Hematopoietic multipotent progenitor cell treated with erythropoietin and hydrocortisone succinate and interleukin-3 and kit ligand, for 4 days (in vitro differentiated cells): ENCODE measurements at regions not wholly inside any gene's neighbourhood (a gene's known extent, or its start where the extent isn't known, plus 50 kb on each side); places are given as distances from the start of the nearest gene placed in this dataset.
"Not testable (repeated sequence)": the region's sequence is repeated elsewhere in the genome, so short reads cannot be mapped to it uniquely, and the experiment has no call there.

Experiments used
- DNase-seq: peaks from one replicate; pipeline ENCODE4 v3.0.0-alpha.2; 2015

DNA sequence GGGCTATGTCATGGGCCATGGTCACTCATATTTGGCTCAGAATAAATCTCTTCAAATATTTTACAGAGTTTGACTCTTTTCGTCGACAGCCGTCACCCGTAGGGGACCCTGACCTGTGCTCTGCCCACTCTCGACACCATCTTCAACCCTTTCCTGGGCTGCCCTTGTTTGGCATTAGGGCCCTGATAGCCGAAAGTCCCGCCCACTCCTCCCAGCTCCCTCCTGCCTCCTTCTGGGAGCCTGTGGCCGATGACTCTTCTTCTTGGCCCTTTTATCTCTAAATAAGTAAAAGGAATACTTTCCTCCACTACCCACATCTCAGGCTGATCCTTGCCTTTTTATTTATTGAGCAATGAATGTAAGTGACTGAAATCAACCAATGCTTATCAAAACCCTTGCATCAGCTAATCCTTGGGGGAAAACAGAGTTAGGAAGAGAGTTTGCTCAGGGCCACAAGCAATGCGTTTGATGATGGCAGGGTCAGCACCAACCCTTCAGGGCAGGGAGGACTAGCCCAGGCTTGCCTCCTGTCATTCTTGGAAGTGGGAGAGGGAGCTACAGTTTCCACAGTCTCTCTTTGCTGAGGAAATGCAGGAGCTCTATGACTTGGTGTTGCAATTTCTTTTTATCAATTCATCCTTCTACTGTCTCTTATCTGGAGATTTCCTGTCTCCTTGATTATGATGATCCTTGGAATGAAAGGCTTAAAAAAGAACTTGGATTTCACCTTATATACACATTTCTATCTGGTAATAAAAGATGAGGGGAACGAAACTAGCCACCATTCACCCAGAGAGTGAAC is 218.2 kb upstream of the PODXL start:
- DNase-seq, result no peak

DNA sequence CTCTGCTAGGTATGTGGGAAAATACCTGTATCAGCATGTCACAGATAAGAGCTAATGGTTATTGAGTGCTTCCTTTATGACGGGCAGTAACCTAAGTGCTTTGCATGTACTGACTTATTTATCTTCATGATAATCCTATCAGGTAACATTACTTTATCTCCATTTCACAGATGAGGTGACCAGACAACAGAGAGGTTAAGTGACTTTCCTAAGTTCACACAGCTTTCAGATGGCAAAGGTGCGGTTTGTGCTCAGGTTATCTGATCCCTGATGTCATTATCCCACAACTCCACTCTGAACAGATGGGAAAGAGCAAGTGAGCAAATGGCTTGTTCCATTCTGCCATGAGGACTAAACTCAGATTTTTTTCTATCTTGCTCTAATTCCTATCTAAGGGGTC is 217.0 kb upstream of the PODXL start:
- DNase-seq, result no peak

DNA sequence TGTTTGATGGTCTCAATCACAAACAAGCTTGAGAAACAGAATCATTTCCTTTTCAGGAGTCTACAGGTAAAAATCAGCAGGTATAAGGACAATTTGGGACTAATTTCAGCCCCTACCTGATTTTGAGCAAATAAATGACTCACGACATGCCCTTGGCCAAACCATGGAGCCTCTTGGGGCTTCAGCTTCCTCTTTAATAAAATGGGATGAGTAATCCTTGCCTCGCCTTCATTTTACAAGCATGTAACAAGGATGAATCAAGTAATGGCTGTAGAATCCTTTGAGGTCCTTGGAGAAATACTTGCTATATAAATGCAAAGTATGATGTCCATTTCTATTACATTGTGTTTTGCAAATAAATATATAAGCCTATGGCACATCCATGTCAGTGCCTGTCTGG is 212.8 kb upstream of the PODXL start:
- DNase-seq, result no peak

DNA sequence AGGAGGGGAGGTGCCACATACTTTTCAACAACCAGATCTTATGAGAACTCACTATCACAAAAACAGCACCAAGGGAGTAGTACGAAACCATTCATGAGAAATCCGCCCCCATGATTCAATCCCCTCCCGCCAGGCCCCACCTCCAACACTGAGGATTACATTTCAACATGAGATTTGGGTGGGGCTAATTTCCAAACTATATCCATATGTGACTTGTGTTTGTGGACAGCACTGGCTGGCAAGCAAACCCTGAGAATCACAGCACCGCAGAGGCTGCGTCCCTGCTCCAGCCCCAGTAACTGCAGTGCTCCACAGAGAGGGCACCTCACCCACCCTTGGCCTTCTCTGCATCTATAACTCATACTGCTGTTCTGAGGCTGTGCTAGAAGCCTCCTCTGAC is 211.2 kb upstream of the PODXL start:
- DNase-seq, result no peak

DNA sequence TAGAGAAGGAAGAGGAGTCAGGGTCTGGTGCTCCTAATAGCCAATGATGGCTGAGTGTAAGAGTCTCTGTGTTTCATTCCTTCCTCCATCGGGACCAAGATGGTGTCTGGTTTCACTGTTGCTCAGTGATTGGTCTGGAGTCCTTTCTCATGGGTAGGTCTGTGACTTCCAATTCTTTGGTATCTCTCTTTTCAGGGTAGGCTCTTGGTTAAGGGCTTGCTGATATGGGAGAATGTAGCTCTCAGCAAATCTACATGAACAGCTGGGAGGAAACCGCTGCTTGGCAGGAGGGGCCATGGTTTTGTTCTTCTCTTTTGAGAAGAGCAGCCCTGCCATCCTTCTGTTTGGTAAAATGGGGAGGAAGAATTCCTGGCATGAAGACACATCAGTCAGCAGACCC is 209.1 kb upstream of the PODXL start:
- DNase-seq, result no peak

DNA sequence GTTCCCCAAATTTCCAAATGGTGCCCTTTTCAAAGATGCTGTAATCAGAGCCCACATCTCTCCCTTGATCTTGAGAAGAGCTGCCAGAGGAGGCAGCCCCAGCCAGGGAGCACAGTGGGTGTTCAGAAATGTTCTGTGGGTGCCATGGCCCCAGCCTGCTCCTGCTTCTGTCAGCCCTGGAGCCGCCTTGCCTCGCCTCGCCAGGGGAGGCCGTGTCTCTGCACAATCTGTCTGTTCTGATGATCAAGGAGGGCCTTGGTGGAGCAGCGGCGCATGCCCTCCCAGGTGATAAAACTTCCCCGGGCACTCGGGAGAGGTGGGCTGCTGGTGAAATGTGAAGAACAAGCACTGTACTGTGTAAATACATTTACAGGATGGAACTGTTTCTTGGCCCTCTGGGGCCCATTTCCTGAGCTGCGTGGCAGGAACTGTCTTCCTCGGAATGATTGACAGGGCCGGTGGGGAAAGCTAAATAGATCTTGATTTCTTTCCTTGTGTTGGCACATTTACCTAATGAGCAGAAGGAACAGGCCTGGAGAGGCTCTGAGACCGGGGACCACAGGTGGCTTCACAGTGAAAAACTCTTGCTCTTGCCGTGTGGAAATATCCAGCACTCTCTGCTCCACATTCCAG is 207.8 kb upstream of the PODXL start:
- DNase-seq, result no peak

DNA sequence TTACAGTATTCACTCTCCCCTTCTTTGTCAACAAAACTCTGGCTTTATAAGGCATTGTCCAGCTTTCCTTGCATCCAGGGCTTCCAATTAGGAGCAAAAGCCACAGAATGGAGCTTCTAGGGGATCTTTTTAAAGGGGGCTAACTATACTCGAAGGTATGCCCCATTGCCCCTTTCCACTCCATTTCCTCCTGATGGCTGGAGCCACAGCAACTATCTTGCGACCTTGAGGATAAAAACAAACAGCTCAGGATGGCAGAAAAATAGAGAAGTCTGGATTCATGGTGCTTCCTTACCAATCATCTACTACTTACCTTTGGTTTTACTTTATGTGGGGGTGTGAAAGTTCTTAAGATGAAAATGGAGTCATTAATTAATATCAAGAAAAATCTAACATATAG is 206.3 kb upstream of the PODXL start:
- DNase-seq, result no peak

DNA sequence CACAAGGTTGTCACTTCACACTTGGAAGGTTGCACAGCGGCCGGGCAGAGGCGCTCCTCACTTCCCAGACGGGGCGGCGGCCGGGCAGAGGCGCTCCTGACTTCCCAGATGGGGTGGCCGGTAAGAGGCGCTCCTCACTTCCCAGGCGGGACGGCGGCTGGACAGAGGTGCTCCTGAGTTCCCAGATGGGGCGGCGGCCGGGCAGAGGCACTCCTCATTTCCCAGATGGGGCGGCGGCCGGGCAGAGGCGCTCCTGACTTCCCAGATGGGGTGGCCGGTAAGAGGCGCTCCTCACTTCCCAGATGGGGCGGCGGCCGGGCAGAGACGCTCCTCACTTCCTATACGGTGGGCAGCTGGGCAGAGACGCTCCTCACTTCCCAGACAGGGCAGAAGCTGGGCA is 199.4 kb upstream of the PODXL start:
- DNase-seq, result not testable (repeated sequence)

DNA sequence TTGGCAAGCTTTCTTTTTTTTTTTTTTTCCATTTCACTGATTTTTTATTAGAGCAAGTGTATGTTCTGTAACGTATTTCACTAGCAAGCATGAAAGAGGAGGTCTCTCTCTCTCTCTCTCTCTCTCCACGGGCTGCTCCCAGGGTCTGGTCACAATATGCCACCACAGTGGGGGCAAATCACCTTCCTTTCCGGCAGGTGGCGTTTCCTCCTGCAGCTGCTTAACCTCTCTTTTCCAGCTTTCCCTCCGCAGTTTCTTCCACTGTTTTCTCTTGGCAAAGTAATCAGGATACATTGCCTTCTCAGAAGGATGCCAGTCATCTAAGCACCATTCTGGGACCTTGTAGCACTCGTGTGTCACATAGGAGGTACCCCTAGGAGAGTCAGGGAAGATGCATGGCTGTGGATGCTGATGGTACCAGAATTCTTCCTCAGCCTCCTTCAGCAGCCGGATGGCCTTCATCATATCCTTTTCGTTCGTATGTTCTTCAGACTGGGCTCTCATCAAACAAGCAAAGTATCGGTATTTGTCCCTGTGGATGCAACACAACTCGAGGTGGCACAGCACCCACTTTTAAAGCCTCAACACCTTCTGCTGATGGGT is 197.3 kb upstream of the PODXL start:
- DNase-seq, result peak; percentile 15

DNA sequence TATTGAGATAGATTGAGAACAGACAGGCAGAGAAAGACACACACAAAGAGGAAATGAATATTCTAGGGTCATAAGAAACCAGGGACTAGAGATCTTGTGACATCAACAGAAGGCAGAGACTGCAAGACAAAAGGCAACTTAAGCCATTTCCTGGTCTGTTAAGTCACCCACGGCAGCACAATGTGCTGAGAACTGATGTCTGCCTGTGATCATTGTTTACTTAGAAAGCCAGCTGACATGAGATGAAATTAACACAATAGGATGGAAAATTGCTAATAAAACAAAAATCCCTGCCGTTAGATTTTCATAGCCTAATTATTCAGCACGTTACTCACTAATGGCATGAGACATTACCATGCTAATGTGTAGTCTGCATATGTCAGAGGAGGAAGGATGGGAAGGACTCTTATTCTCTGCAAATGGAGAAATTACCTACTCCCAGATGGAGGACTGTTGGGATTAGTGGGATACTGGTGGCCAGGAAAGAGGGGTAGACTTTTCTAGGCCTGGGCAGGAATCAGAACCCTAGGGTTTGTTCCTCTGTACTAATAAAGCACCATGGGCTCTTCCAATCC is 191.3 kb upstream of the PODXL start:
- no peak for DNase-seq

DNA sequence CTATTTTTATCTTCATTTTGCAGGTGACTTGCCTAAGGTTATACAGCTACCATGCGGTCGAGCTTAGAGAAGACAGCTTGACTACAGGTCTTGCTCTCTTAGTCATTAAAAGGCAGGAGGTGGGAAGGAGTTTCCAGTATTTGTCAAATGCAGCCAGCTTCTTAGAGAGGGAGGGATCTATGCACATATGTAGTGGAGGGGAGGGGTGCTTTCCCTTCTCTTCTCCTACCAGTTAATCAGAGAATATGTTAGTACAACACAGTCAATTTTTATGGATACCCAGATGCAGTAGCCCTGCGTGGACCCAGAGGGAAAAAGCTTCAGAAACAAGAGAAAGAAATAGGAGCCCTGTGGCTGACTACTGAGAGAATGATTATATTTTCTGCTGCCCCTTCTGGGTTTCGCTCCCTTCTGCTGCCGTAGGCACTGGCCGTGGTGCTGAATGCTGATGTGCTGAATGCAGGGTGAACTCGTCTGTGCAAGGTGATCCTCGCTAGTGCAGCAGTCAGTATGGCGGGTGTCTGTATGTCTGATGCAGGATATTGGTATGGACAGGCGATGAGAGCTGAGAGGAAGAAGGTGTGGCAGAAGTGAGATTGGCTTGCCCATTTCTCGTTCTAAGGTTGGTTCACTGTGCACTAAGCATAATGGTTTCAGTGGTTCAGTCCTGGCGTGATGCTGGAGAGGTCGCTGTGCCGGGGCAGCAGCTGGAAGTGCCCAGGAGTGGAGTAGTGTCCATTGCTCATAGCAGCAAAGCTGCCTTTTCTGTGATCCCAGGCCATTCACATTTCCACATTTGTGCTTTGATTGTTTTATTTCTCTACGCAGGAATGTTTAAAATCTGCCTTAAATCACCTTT is 189.2 kb upstream of the PODXL start:
- peak; percentile 56 for DNase-seq

DNA sequence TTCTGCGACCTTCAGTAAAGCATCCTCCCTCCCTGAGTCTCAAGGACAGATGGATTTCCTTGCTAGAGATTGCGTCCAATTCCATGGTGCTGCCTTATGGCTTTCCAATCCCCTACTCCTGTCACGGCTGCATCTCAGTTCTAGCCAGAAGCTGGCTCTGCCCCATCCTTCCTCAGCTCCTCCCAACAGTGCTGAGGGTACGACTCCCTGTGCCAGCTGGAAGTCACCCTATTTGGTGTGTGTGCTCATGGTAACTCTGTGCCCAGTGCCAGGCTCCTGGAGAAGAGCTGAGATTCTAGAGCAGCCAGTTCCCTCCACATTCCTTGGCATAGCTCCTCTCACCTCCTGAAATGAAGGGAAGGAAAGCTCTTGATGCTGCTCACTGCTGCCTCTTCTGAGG is 185.0 kb upstream of the PODXL start:
- DNase-seq, result no peak

DNA sequence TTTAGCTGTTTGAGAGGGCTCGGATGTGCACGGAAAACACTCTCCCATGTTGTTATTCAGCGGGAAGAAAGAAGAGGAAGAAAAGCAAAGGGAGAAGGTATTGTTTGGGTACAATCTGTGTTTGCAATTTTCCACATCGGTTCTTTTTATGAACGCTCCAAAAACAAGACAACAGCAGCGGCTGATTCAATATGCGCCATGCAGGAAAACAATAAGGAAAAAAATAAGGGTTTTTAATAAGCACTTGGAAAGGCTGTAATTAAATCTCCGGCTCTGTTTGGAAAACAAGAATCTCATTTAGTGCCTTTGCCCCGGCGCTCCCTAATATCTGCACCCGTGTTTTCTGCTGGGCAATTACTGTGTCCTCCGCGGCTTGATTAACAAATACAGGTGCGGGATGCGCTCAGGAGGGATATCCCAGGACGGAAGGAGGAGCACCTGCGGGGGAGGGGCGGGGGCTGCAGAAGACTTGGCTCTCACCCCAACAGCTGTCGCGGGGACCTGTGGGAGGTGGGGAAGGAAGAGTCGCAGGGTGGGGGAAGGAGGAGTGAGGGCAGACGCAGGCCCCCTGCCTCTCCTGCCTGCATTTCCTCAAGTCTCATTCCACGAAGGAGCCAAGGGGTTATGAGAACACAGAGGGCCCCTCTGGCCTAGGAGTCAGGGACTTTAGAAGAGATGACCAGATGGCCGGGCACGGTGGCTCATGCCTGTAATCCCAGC is 181.5 kb upstream of the PODXL start:
- no peak for DNase-seq

DNA sequence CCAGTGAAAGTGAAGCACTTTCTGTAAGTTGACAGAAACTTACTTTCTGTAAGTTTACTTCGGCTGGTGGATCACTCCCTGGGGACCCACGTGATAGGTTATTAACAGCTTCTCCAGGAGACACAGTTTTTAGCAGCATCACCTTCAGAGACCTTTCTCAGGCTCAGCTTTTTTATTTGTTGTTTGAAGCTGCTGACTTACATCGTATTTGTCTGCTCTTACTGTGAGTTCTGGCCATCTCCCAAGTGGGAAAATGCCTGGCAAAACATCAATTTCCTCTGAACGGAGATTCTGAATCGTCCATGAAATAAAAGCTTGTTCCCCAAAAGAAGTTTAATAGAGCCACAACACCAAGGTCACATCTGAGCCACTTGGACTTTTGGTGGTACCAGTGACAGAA is 178.7 kb upstream of the PODXL start:
- DNase-seq, result no peak

DNA sequence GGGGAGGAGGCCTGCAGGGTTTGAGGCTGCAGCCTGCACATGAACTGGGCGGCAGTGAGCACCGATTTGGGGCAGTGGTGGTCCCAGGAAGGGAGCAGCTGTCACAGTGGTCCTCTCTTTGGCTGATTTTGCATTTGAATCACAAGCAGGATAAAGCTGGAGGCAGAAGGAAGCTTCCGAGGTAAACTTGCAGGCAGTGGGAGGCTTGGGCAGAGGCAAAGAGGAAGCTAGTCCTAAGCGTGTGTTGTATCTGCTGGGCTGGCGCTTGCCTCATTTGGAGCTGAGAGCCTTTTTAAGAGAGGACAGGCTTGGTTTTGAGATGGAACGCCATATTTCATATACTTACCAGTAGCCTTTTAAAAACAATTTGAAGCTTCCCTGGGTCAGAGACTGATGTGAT is 177.2 kb upstream of the PODXL start:
- DNase-seq, result no peak

DNA sequence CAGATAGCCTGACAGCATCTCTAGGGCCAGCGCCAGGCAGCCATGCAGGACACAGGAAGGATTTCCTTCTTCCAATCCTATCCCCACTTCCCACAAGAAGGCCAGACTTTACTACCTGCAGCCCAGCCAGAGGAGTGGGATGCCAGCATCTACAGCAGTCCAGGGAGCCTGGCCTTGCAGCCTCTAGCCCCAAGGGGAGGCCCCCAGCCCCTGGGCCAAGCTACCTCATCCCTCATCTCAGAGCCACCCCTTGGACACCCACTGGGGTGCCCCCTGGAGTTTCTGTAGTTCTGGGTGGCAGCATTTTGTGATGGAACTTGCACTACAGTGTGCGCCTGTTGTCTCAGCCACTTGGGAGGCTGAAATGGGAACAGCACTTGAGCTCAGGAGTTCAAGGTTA is 170.8 kb upstream of the PODXL start:
- DNase-seq, result no peak

DNA sequence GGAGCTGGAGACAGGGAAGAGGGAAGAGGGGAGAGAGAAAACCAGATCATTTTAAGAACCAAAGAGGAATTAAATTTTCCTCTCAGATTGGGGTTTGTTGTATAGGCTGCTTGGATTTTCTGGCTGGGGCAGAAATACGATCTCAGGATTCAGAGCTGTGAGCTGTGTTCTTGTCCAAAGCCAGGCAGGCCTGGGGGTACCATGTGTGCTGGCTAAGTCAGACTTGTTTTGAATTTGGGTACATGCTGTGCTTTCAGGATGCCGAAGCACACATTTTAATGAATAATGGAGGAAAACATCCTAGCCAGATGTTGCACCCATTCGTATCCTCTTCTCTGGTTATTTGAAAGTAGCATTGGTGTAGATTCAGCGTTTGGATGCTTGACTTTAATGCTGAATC is 170.3 kb upstream of the PODXL start:
- DNase-seq, result no peak

DNA sequence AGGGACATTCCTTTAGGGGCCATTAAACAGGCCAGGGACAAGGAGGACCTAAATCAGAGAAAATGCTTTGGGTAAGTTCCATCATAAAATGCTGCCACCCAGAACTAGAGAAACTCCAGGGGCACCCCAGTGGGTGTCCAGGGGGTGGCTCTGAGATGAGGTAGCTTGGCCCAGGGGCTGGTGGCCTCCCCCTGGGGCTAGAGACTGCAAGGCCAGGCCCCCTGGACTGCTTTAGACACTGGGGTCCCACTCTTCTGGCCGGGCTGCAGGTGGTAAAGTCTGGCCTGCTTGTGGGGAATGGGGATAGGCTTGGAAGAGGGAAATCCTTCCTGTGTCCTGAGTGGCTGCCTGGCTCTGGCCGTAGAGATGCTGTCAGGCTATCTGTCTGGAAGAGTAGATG is 169.6 kb upstream of the PODXL start:
- no peak for DNase-seq

DNA sequence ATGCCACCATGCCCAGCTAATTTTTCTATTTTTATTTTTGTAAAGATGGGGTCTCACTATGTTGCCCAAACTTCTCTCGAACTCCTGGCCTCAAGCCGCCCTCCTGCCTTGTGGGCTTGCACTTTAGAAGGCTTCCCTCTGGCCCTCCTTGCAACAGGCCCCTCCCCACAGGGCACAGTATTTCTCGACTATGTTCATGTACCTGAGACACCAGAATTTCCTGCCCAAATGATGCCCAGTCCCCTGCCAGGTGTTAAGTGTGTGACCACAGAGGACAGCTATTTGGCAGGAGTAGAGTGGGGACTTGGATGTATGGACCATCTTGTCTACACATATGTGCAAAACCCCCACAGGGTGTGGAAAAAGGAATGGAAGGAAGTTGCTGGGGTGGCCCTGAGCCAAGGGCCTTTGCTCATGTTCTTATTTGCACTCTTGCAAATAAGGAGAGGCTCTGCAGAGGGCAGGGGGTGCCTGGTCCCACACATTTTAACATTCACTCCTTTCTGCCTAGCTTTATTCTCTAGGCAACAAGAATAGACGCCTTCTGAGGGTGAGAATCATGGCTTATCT is 168.4 kb upstream of the PODXL start:
- DNase-seq, result no peak

DNA sequence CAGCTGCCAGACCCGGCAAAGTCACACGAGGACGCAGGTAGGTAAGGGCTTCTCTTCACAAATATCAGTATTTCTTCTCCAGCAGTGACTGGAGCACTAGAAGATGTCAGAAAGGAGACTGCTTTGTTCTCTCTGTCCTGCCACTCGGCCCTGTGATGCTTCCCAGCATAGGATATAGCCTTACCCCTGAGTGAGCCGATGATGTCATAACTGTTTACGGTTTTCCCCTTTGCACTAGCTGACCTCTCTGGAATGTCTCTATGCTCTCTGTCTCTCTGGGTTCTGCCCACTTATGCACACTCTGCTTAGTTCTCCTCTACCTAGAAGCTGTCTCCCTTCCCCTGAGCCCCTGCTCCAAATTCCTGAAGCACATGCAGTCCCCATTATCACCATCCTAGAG is 167.5 kb upstream of the PODXL start:
- DNase-seq, result no peak

DNA sequence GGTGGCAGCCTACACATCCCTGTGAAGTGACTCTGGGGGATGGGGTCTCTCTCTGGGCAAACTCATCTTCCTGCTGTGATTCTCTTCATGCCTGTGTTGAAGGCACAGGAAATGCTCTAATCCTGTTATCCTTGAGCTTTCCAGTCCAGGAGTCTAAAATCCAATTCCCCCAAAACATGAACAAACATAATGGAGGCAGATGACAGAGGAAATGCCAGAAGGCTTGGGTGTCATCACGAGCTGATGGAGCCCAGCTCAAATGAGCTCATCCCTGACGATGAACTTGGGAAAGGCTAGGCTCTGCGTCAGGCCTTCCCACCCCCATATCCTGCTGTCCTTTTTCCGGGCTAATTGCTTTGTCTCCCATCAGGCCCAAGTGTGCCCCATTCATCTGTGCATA is 165.9 kb upstream of the PODXL start:
- no peak for DNase-seq

DNA sequence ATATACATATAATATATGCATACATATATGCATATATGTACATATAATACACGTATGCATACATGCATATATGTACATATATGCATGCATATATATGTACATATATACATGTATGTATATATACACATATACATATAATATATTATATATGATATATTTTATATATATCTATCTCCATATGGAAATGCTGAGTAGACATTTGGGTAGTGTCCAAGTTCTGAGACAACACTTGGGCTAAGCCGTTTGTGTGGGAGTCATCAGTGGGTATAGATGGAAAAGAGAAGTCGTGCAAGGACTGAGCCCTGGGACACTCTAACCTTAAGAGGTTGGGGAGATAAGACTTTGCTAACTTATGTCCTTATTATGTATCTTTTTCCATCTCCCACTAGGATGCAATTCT is 165.2 kb upstream of the PODXL start:
- no peak for DNase-seq
